ENCODE measurements at regions not wholly inside any gene's neighbourhood (a gene's known extent, or its start where the extent isn't known, plus 50 kb on each side); places are given as distances from the start of the nearest gene placed in this dataset.

DNA sequence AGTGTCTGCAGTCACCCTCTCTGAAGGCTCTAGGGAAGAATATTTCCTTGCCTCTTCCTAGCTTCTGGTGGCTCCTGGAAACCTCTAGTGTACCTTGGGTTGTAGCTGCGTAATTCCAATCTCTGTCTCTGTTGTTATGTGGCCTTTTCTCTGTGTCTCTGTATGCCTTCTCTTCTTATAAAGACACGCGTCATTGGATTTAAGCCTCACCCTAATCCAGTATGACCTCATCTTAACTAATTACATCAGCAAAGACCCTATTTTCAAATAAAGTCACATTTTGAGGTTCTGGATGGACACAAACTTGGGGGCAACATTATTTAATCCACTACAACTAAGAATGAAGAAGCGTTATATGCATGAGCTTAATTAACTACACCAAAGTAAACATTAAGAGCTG, 111.4 kb upstream of the ZNF184 start:
- no peak overlapping the region for H4K5ac ChIP-seq (ENCODE audit: low read length)

DNA sequence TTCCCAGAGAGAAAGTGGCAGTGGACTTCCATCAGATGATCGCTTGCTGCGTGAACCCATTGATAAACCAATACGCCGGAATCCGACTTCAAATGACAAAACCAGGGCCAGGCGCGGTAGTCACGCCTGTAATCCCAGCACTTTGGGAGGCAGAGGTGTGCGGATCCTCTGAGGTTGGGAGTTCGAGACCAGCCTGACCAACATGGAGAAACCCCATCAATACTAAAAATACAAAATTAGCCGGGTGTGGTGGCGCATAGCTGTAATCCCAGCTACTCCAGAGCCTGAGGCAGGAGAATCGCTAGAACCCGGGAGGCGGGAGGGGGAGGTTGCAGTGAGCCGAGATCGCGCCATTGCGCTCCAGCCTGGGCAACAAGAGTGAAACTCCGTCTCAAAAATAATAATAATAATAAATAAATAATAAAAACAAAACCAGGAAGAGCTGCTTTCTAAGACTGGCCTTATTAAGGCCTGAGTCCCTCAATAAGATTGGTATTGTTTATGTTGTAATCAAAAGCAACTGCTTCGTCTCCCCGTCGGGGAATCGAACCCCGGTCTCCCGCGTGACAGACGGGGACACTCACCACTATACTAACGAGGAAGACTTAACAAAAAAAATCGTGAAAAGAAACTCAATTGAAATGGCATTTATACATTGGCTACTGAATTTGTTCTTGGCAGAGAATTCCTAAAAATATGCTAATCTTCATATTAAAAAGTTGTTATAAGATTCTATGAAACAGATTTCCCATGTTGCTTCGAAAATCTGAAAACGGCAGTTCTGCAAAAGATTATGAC, 110.2 kb upstream of the ZNF184 start:
- Histone ChIP-seq H2BK120ac (ENCODE audit: low read depth, low read length) (no peak overlapping the region), H4K5ac (ENCODE audit: low read length) (no peak overlapping the region), H3K23ac (ENCODE audit: low read length) (no peak overlapping the region), H3K79me2 (ENCODE audit: control insufficient read depth, insufficient read depth, low read length) (no peaks in the 10 kb centered on the region), H3K79me1 (ENCODE audit: low read length) (no peaks in the 10 kb centered on the region), H3K27me3 (ENCODE audit: insufficient read depth, low read length, poor library complexity) (no peaks in the 10 kb centered on the region), H3K36me3 (ENCODE audit: control insufficient read depth, insufficient read depth, low read length) (no peaks in the 10 kb centered on the region), H3K18ac (ENCODE audit: low read length) (no peak overlapping the region), H3K4me2 (ENCODE audit: low read length) (peak overlapping the region; percentile 36), H2AK5ac (ENCODE audit: low read length) (no peak overlapping the region), H3K9ac (ENCODE audit: low read length) (peak overlapping the region; percentile 53), H2BK15ac (replicated peaks; ENCODE audit: low read depth) (no peak overlapping the region), H4K8ac (ENCODE audit: low read depth, low read length) (no peak overlapping the region), H3K4me1 (ENCODE audit: control insufficient read depth, low read depth, low read length) (no peaks in the 10 kb centered on the region), H3K4ac (ENCODE audit: low read depth, low read length) (no peak overlapping the region), H3K27ac (ENCODE audit: low read depth, low read length) (no peak overlapping the region), H3K56ac (ENCODE audit: low read length) (peak overlapping the region; percentile 77), H2BK5ac (ENCODE audit: low read length) (no peak overlapping the region), H3K4me3 (ENCODE audit: low read length) (peak overlapping the region; percentile 53)
- DNase-seq = peak; percentile 82
- no CpG with 5 or more reads among the region's 32 CpGs for WGBS (ENCODE audit: extremely low coverage, insufficient coverage, low lambda C conversion rate)

More for the DNA sequence above, 111.4 kb upstream of the ZNF184 start:
- no peak for DNase-seq
- Histone ChIP-seq H3K23ac (ENCODE audit: low read length) (no peak overlapping the region), H3K18ac (ENCODE audit: low read length) (no peak overlapping the region), H3K9ac (ENCODE audit: low read length) (no peak overlapping the region), H2BK120ac (ENCODE audit: low read depth, low read length) (no peak overlapping the region), H3K79me2 (ENCODE audit: control insufficient read depth, insufficient read depth, low read length) (no peaks in the 10 kb centered on the region), H3K56ac (ENCODE audit: low read length) (no peak overlapping the region), H3K79me1 (ENCODE audit: low read length) (no peaks in the 10 kb centered on the region), H2AK5ac (ENCODE audit: low read length) (no peak overlapping the region), H3K27ac (ENCODE audit: low read depth, low read length) (no peak overlapping the region), H3K27me3 (ENCODE audit: insufficient read depth, low read length, poor library complexity) (no peaks in the 10 kb centered on the region), H4K8ac (ENCODE audit: low read depth, low read length) (no peak overlapping the region), H3K4me1 (ENCODE audit: control insufficient read depth, low read depth, low read length) (no peaks in the 10 kb centered on the region), H3K4me2 (ENCODE audit: low read length) (no peak overlapping the region), H3K4me3 (ENCODE audit: low read length) (no peak overlapping the region), H2BK5ac (ENCODE audit: low read length) (no peak overlapping the region), H3K4ac (ENCODE audit: low read depth, low read length) (no peak overlapping the region), H3K36me3 (ENCODE audit: control insufficient read depth, insufficient read depth, low read length) (no peaks in the 10 kb centered on the region), H2BK15ac (replicated peaks; ENCODE audit: low read depth) (no peak overlapping the region)
- WGBS (ENCODE audit: extremely low coverage, insufficient coverage, low lambda C conversion rate) = no CpG with 5 or more reads among the region's 4 CpGs

DNA sequence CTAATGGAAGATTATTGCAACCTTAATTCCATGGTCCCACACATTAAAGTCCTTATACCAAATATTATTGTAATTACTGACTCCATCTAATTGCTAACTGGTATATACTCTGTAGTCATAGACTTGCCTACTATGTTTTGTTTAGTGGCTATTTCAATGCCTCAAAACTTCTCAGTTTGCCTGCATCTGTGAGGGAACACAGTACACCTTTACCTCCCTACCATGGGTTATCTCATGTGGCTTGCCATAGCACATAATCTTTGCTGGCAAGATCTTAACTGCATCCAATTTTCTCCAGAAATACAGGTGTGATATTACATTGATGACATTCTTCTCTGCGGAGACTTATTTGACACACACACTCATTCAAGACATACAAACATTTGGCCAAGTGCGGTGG, 107.1 kb upstream of the ZNF184 start:
- no peak overlapping the region for H4K8ac ChIP-seq (ENCODE audit: low read depth, low read length)
- H2BK120ac ChIP-seq (ENCODE audit: low read depth, low read length) = no peak overlapping the region
- no peak overlapping the region for H3K9ac ChIP-seq (ENCODE audit: low read length)
- H3K18ac ChIP-seq (ENCODE audit: low read length) = no peak overlapping the region
- DNase-seq = no peak
- H3K36me3 ChIP-seq (ENCODE audit: control insufficient read depth, insufficient read depth, low read length) = no peaks in the 10 kb centered on the region
- H2BK15ac ChIP-seq (replicated peaks; ENCODE audit: low read depth) = no peak overlapping the region
- H3K27ac ChIP-seq (ENCODE audit: low read depth, low read length) = no peak overlapping the region
- no peak overlapping the region for H3K23ac ChIP-seq (ENCODE audit: low read length)
- no peak overlapping the region for H3K4me2 ChIP-seq (ENCODE audit: low read length)
- H3K4me1 ChIP-seq (ENCODE audit: control insufficient read depth, low read depth, low read length) = no peaks in the 10 kb centered on the region
- no peak overlapping the region for H3K4me3 ChIP-seq (ENCODE audit: low read length)
- no CpG with 5 or more reads among the region's 2 CpGs for WGBS (ENCODE audit: extremely low coverage, insufficient coverage, low lambda C conversion rate)
- H3K79me2 ChIP-seq (ENCODE audit: control insufficient read depth, insufficient read depth, low read length) = no peaks in the 10 kb centered on the region
- H3K56ac ChIP-seq (ENCODE audit: low read length) = no peak overlapping the region
- H4K5ac ChIP-seq (ENCODE audit: low read length) = no peak overlapping the region
- no peaks in the 10 kb centered on the region for H3K79me1 ChIP-seq (ENCODE audit: low read length)
- H3K4ac ChIP-seq (ENCODE audit: low read depth, low read length) = no peak overlapping the region
- no peak overlapping the region for H2AK5ac ChIP-seq (ENCODE audit: low read length)
- H2BK5ac ChIP-seq (ENCODE audit: low read length) = no peak overlapping the region
- no peaks in the 10 kb centered on the region for H3K27me3 ChIP-seq (ENCODE audit: insufficient read depth, low read length, poor library complexity)

DNA sequence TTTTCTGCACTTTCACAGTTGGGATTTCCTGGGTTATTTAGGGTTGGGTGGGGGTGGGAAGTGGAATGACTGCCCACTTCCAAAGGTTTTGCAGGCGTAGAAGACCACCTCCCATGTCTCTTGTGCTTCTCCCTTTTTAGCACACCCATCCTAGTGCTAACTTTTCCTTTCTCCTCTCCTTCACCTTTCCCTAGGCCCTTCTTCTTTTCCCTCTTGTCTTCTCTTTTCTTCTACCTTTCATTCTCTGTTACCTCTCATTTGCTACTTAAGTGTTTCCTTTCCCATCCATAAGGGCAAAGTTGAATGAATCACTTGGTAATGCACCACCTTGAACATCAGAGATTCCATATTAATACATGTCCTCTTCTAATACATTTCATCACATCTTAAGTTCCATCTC, 105.0 kb upstream of the ZNF184 start:
- Histone ChIP-seq H2BK120ac (ENCODE audit: low read depth, low read length) (no peak overlapping the region), H4K8ac (ENCODE audit: low read depth, low read length) (no peak overlapping the region), H3K27ac (ENCODE audit: low read depth, low read length) (no peak overlapping the region), H4K5ac (ENCODE audit: low read length) (no peak overlapping the region), H3K79me1 (ENCODE audit: low read length) (no peaks in the 10 kb centered on the region), H3K36me3 (ENCODE audit: control insufficient read depth, insufficient read depth, low read length) (no peaks in the 10 kb centered on the region), H2BK5ac (ENCODE audit: low read length) (no peak overlapping the region), H3K9ac (ENCODE audit: low read length) (no peak overlapping the region), H3K4me2 (ENCODE audit: low read length) (no peak overlapping the region), H3K4me3 (ENCODE audit: low read length) (no peak overlapping the region), H2BK15ac (replicated peaks; ENCODE audit: low read depth) (no peak overlapping the region), H3K56ac (ENCODE audit: low read length) (no peak overlapping the region), H3K79me2 (ENCODE audit: control insufficient read depth, insufficient read depth, low read length) (no peaks in the 10 kb centered on the region), H3K23ac (ENCODE audit: low read length) (no peak overlapping the region), H3K4me1 (ENCODE audit: control insufficient read depth, low read depth, low read length) (no peaks in the 10 kb centered on the region), H3K4ac (ENCODE audit: low read depth, low read length) (no peak overlapping the region), H3K18ac (ENCODE audit: low read length) (no peak overlapping the region), H2AK5ac (ENCODE audit: low read length) (no peak overlapping the region), H3K27me3 (ENCODE audit: insufficient read depth, low read length, poor library complexity) (no peaks in the 10 kb centered on the region)
- DNase-seq = no peak
- WGBS (ENCODE audit: extremely low coverage, insufficient coverage, low lambda C conversion rate) = no CpG with 5 or more reads among the region's 1 CpG

DNA sequence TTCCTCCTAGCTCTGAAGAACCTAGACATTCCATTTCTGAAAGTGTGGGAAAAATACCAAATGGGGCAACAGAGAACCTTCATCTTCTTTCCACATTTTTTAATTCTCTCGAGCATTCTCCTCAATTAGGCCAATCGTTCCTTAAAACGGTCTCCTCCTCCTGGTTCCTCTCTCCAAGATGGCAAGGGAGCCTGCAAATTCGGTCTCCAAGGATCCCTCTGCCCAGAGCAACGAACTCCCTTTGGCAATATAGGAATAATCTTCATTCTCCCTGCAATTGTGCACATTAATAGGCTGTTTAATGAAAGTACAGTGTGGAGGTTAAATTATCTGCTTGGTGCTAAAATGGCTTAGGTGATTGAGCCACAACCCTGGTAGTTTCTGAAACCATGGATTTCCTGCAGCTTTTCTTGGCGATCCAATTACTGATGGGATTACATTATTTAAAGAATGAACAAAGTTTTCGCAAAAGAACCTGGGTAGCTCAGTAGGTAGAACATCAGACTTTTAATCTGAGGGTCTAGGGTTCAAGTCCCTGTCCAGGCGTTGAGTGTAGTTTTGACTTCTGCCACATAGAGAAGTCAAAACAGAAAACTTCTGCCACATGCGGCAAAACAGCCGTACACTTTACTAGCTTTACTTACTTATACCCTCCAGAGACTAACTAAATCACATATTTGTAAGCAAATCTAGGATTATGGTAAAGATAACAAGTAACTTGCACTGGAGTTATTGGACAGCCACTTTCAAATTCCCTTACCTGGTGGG, 102.9 kb upstream of the ZNF184 start:
- Histone ChIP-seq H2BK120ac (ENCODE audit: low read depth, low read length) (no peak overlapping the region), H3K27me3 (ENCODE audit: insufficient read depth, low read length, poor library complexity) (no peaks in the 10 kb centered on the region), H3K56ac (ENCODE audit: low read length) (peak overlapping the region; percentile 49), H2BK15ac (replicated peaks; ENCODE audit: low read depth) (no peak overlapping the region), H3K4me1 (ENCODE audit: control insufficient read depth, low read depth, low read length) (no peaks in the 10 kb centered on the region), H4K5ac (ENCODE audit: low read length) (no peak overlapping the region), H3K18ac (ENCODE audit: low read length) (no peak overlapping the region), H2BK5ac (ENCODE audit: low read length) (no peak overlapping the region), H4K8ac (ENCODE audit: low read depth, low read length) (no peak overlapping the region), H3K79me2 (ENCODE audit: control insufficient read depth, insufficient read depth, low read length) (no peaks in the 10 kb centered on the region), H3K4me3 (ENCODE audit: low read length) (no peak overlapping the region), H3K23ac (ENCODE audit: low read length) (no peak overlapping the region), H3K4ac (ENCODE audit: low read depth, low read length) (no peak overlapping the region), H3K9ac (ENCODE audit: low read length) (no peak overlapping the region), H3K36me3 (ENCODE audit: control insufficient read depth, insufficient read depth, low read length) (no peaks in the 10 kb centered on the region), H3K4me2 (ENCODE audit: low read length) (no peak overlapping the region), H3K79me1 (ENCODE audit: low read length) (no peaks in the 10 kb centered on the region), H2AK5ac (ENCODE audit: low read length) (no peak overlapping the region), H3K27ac (ENCODE audit: low read depth, low read length) (no peak overlapping the region)
- peak; percentile 84 for DNase-seq
- no CpG with 5 or more reads among the region's 10 CpGs for WGBS (ENCODE audit: extremely low coverage, insufficient coverage, low lambda C conversion rate)
